ENCODE measurements at regions not wholly inside any gene's neighbourhood (a gene's known extent, or its start where the extent isn't known, plus 50 kb on each side); places are given as distances from the start of the nearest gene placed in this dataset.

- TF ChIP-seq ZNF462 (CRISPR knock-in tag; IDR thresholded peaks at IDR 0.05) = no peak
- no peak for TF ChIP-seq ETS1 (IDR thresholded peaks at IDR 0.05)
- no peak for TF ChIP-seq CREB1 (CRISPR knock-in tag; IDR thresholded peaks at IDR 0.05; ENCODE audit: low read depth)
- no peak for TF ChIP-seq ZNF114 (CRISPR knock-in tag; IDR thresholded peaks at IDR 0.05)
- TF ChIP-seq EZH2 (IDR thresholded peaks at IDR 0.05; ENCODE audit: low read depth, unreplicated experiment) = no peak
- no peak for TF ChIP-seq EZH2phosphoT487 (IDR thresholded peaks at IDR 0.05; ENCODE audit: unreplicated experiment)
- TF ChIP-seq ZNF331 (CRISPR knock-in tag; IDR thresholded peaks at IDR 0.05; ENCODE audit: low read depth) = no peak
- TF ChIP-seq JUNB (IDR thresholded peaks at IDR 0.05; ENCODE audit: unreplicated experiment) = no peak
Measured at GRCh38 chr22:17314487-17314886, 54.8 kb upstream of the CECR2 start (continued).

- Histone ChIP-seq H3F3A (replicated peaks; ENCODE audit: low read depth) (peaks cover 14% of the 10 kb centered on the region; the same call in 1 of the 2 replicates), H3K4me2 (no peak overlapping the region), H3K27me3 (ENCODE audit: insufficient read depth) (no peaks in the 10 kb centered on the region), H3K36me3 (ENCODE audit: insufficient read depth) (no peaks in the 10 kb centered on the region), H3K4me1 (ENCODE audit: insufficient read depth) (no peaks in the 10 kb centered on the region), H3K79me2 (replicated peaks; ENCODE audit: insufficient read depth) (no peaks in the 10 kb centered on the region), H3K27ac (ENCODE audit: low read depth) (no peak overlapping the region), H4K20me1 (replicated peaks; ENCODE audit: insufficient read depth) (no peaks in the 10 kb centered on the region), H2AFZ (peak overlapping the region; percentile 95), H3K4me3 (no peak overlapping the region), H3K9me2 (ENCODE audit: insufficient read depth) (no peaks in the 10 kb centered on the region)
- Mint-ChIP-seq H3K9me3 (no peaks in the 10 kb centered on the region), H3K4me1 (peaks cover 6% of the 10 kb centered on the region), H3K4me3 (no peak overlapping the region), H3K36me3 (ENCODE audit: low read depth) (no peaks in the 10 kb centered on the region), H3K27ac (0 out of 2 replicates have a peak overlapping the region, but pooled peaks have one; percentile 1), H3K27me3 (ENCODE audit: insufficient read depth, low read depth, poor library complexity) (peaks cover under 1% of the 10 kb centered on the region)
- DNase-seq (ENCODE audit: low spot score) (no peak), ATAC-seq (peak; percentile 54)
- no peak for TF ChIP-seq ETS1 (IDR thresholded peaks at IDR 0.05)
- no peak for TF ChIP-seq ZNF114 (CRISPR knock-in tag; IDR thresholded peaks at IDR 0.05)
- no peak for TF ChIP-seq REST (IDR thresholded peaks at IDR 0.05; ENCODE audit: unreplicated experiment)
- TF ChIP-seq STAT1 (IDR thresholded peaks at IDR 0.05; ENCODE audit: unreplicated experiment) = no peak
- no peak for TF ChIP-seq CTCF (conservative IDR thresholded peaks at IDR 0.05; ENCODE audit: low read depth in 2 of 2)
- TF ChIP-seq ZNF331 (CRISPR knock-in tag; IDR thresholded peaks at IDR 0.05; ENCODE audit: low read depth) = no peak
- TF ChIP-seq NANOG (IDR thresholded peaks at IDR 0.05; ENCODE audit: borderline replicate concordance) = no peak
Measured at GRCh38 chr22:17313626-17314025, 55.6 kb upstream of the CECR2 start.

All from GM23338 (cell line).